ENCODE measurements at regions not wholly inside any gene's neighbourhood (a gene's known extent, or its start where the extent isn't known, plus 50 kb on each side); places are given as distances from the start of the nearest gene placed in this dataset.

DNA sequence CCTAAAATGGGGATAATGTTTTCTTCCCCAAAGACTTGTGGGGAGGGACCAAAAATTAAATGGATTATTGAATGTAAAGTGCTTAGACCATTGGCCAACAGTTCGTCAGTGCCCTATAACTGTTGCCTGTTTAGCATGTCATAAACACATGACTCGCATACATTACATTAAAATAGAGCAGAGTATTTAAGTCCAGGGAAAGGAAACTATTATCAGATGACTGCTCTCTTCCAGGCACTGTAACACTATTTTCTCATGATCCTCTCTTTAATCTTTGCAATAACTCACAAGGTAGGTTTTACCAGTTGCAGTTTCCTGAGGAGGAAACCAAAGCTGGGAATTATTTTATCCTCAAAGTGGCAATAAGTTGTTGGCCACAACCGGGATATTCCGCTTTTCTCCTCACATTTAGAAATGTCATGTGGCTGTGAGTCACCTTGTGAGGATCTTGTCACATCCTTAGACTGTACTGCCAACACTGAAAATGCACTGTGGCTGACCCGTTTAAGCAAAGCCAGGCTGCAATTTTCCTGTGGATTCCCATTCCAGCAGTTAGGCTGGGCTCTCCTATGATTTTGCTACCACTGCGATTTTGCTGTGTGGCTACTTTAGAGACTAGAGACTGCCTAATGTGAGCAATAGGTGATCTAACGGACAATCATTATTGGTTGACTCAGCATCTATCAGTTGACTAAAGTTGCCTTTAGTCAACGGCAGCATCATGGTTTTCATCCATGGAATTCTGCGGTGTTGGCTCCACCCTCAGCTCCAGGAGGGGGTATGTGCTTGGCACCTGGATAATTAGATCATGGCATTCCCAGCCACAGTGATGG lies 58.3 kb upstream of the DHX40 start:
- Histone ChIP-seq H3K36me3 (ENCODE audit: insufficient read depth, low read length) (no peaks in the 10 kb centered on the region), H3K9me2 (ENCODE audit: insufficient read depth, low read length) (no peaks in the 10 kb centered on the region), H3K9ac (ENCODE audit: low read length) (no peak overlapping the region), H3K27me3 (ENCODE audit: insufficient read depth, low read depth, low read length) (no peaks in the 10 kb centered on the region), H3K27ac (ENCODE audit: low read length) (no peak overlapping the region), H4K20me1 (ENCODE audit: insufficient read depth) (no peaks in the 10 kb centered on the region), H3K9me3 (ENCODE audit: low read length) (no peaks in the 10 kb centered on the region), H2AFZ (ENCODE audit: low read depth, low read length) (no peak overlapping the region), H3K4me2 (ENCODE audit: low read length) (no peak overlapping the region), H3F3A (ENCODE audit: insufficient read depth, low read length, poor library complexity, severe bottlenecking) (no peaks in the 10 kb centered on the region), H3K4me3 (ENCODE audit: low read length) (no peak overlapping the region), H3K79me2 (replicated peaks; ENCODE audit: insufficient read depth, low read length) (no peaks in the 10 kb centered on the region)
- TF ChIP-seq TAF1 (IDR thresholded peaks at IDR 0.05; ENCODE audit: low read depth): no peak
- no peak for TF ChIP-seq CTCF (IDR thresholded peaks at IDR 0.05; ENCODE audit: poor library complexity, severe bottlenecking)
- no peak for TF ChIP-seq POLR2AphosphoS5 (IDR thresholded peaks at IDR 0.05)
- no peak for TF ChIP-seq RAD21 (conservative IDR thresholded peaks at IDR 0.05)
- no peak for TF ChIP-seq REST (IDR thresholded peaks at IDR 0.05; ENCODE audit: borderline replicate concordance)
- TF ChIP-seq EZH2 (IDR thresholded peaks at IDR 0.05; ENCODE audit: borderline replicate concordance, insufficient read depth, low read length, poor library complexity, severe bottlenecking): no peak
- TF ChIP-seq SMC3 (conservative IDR thresholded peaks at IDR 0.05; ENCODE audit: poor library complexity): no peak
- TF ChIP-seq EP300 (conservative IDR thresholded peaks at IDR 0.05; ENCODE audit: poor library complexity, severe bottlenecking): no peak
- no peak for TF ChIP-seq MXI1 (conservative IDR thresholded peaks at IDR 0.05; ENCODE audit: poor library complexity, severe bottlenecking)

DNA sequence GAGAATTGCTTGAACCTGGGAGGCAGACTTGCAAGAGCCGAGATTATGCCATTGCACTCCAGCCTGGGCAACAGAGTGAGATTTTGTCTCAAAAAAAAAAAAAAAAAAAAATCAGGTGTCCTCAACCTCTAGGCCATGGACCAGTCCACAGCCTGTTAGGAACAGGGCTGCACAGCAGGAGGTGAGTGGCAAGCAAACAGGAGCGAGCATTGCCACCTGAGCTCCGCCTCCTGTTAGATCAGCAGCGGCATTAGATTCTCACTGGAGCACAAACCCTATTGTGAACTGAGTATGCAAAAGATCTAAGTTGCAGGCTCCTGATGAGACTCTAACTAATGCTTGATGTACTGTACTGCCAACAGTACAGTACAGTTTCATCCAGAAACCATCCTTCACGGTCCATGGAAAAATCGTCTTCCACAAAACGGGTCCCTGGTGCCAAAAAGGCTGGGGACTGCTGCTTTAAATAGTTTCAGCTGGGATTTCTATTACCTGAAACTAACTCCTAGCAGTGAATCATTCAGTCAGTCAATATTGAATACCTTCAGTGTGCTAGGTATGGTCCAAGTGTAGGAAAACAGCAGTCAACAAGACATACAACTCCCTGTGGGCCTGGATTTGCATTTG lies 56.3 kb upstream of the DHX40 start:
- no peaks in the 10 kb centered on the region for H3K9me3 ChIP-seq (ENCODE audit: low read length)
- no peaks in the 10 kb centered on the region for H4K20me1 ChIP-seq (ENCODE audit: insufficient read depth)
- no peak overlapping the region for H3K4me2 ChIP-seq (ENCODE audit: low read length)
- H3K79me2 ChIP-seq (replicated peaks; ENCODE audit: insufficient read depth, low read length): no peaks in the 10 kb centered on the region
- H3K27me3 ChIP-seq (ENCODE audit: insufficient read depth, low read depth, low read length): no peaks in the 10 kb centered on the region
- H3K9me2 ChIP-seq (ENCODE audit: insufficient read depth, low read length): no peaks in the 10 kb centered on the region
- TF ChIP-seq MXI1 (conservative IDR thresholded peaks at IDR 0.05; ENCODE audit: poor library complexity, severe bottlenecking) (no peak), EP300 (conservative IDR thresholded peaks at IDR 0.05; ENCODE audit: poor library complexity, severe bottlenecking) (no peak), RAD21 (conservative IDR thresholded peaks at IDR 0.05) (no peak), REST (IDR thresholded peaks at IDR 0.05; ENCODE audit: borderline replicate concordance) (no peak), SMC3 (conservative IDR thresholded peaks at IDR 0.05; ENCODE audit: poor library complexity) (no peak), EZH2 (IDR thresholded peaks at IDR 0.05; ENCODE audit: borderline replicate concordance, insufficient read depth, low read length, poor library complexity, severe bottlenecking) (no peak), CTCF (IDR thresholded peaks at IDR 0.05; ENCODE audit: poor library complexity, severe bottlenecking) (no peak), TAF1 (IDR thresholded peaks at IDR 0.05; ENCODE audit: low read depth) (no peak)
- no peak overlapping the region for H3K27ac ChIP-seq (ENCODE audit: low read length)
- H3F3A ChIP-seq (ENCODE audit: insufficient read depth, low read length, poor library complexity, severe bottlenecking): no peaks in the 10 kb centered on the region
- H3K36me3 ChIP-seq (ENCODE audit: insufficient read depth, low read length): no peaks in the 10 kb centered on the region
- no peak overlapping the region for H2AFZ ChIP-seq (ENCODE audit: low read depth, low read length)
- no peak overlapping the region for H3K4me3 ChIP-seq (ENCODE audit: low read length)
- no peak overlapping the region for H3K9ac ChIP-seq (ENCODE audit: low read length)

Measured in neural cell (in vitro differentiated cells).